Neuronal stem cell (in vitro differentiated cells): ENCODE measurements at regions not wholly inside any gene's neighbourhood (a gene's known extent, or its start where the extent isn't known, plus 50 kb on each side); places are given as distances from the start of the nearest gene placed in this dataset.

Experiments
- DNase-seq: peaks from one replicate; pipeline ENCODE4 v3.0.0-alpha.2; 2013; ENCODE audit warnings: low spot score
- H2AFZ ChIP-seq: one replicate; pipeline ENCODE4 v1.6.1; 2013; ENCODE audit warnings: mild to moderate bottlenecking, low read length, inconsistent platforms
- H2AK5ac ChIP-seq: 2 replicates; pipeline ENCODE4 v1.6.1; 2013; ENCODE audit warnings: low read depth, mild to moderate bottlenecking, inconsistent platforms, low read length, moderate library complexity, mixed read lengths
- H2BK120ac ChIP-seq: 2 replicates; pipeline ENCODE4 v1.6.1; 2013; ENCODE audit warnings: low read depth, mild to moderate bottlenecking, inconsistent platforms, low read length, moderate library complexity, mixed read lengths
- H2BK12ac ChIP-seq: one replicate; pipeline ENCODE4 v1.6.1; 2013; ENCODE audit warnings: low read length, inconsistent platforms
- H2BK15ac ChIP-seq: 2 replicates; pipeline ENCODE4 v1.6.1; 2013; ENCODE audit warnings: mild to moderate bottlenecking, low read length, inconsistent platforms, mixed read lengths
- H2BK5ac ChIP-seq: one replicate; pipeline ENCODE4 v1.6.1; 2013; ENCODE audit warnings: inconsistent platforms, mild to moderate bottlenecking, low read length, moderate library complexity
- H3K14ac ChIP-seq: one replicate; pipeline ENCODE4 v1.6.1; 2013; ENCODE audit warnings: low read length, inconsistent platforms
- H3K18ac ChIP-seq: 2 replicates; pipeline ENCODE4 v1.6.1; 2013; ENCODE audit warnings: low read length, inconsistent platforms
- H3K23ac ChIP-seq: 2 replicates; pipeline ENCODE4 v1.6.1; 2013; ENCODE audit warnings: low read depth, mild to moderate bottlenecking, mixed read lengths, low read length, inconsistent platforms; ENCODE audit not compliant: poor library complexity
- H3K27ac ChIP-seq: replicated peaks from 3 replicates; pipeline ENCODE4 v1.5.1; 2013; ENCODE audit warnings: low read length, inconsistent platforms
- H3K27me3 ChIP-seq, 3 experiments: 2 replicates each; pipeline ENCODE4 v1.6.1; 2013; ENCODE audit warnings: low read length in 3 of 3, mild to moderate bottlenecking in 2 of 3, inconsistent platforms in 1 of 3, low read depth in 1 of 3, mixed read lengths in 1 of 3, moderate library complexity in 1 of 3; ENCODE audit not compliant: control insufficient read depth in 3 of 3, insufficient read depth in 3 of 3
- H3K36me3 ChIP-seq, 2 donors: replicated peaks in 1 of 2; 2 replicates each; pipeline ENCODE4 v1.6.1; 2013; ENCODE audit warnings: low read length in 2 of 2; ENCODE audit not compliant: control insufficient read depth in 2 of 2, insufficient read depth in 2 of 2
- H3K4ac ChIP-seq: 2 replicates; pipeline ENCODE4 v1.6.1; 2013; ENCODE audit warnings: inconsistent platforms, mild to moderate bottlenecking, low read length, moderate library complexity
- H3K4me1 ChIP-seq, 2 donors: 1 replicate in 1 of 2; 2 replicates in 1 of 2; pipeline ENCODE4 v1.6.1; 2013; ENCODE audit warnings: low read length in 2 of 2, low read depth in 1 of 2; ENCODE audit not compliant: control insufficient read depth in 2 of 2, insufficient read depth in 1 of 2
- H3K4me2 ChIP-seq: one replicate; pipeline ENCODE4 v1.6.1; 2013; ENCODE audit warnings: mild to moderate bottlenecking, low read length, inconsistent platforms; ENCODE audit not compliant: insufficient read depth, poor library complexity, severe bottlenecking
- H3K4me3 ChIP-seq, 2 donors: 2 replicates each; pipeline ENCODE4 v1.5.1; 2013; ENCODE audit warnings: low read length in 2 of 2, mild to moderate bottlenecking in 2 of 2, inconsistent platforms in 1 of 2, moderate library complexity in 1 of 2
- H3K79me1 ChIP-seq: one replicate; pipeline ENCODE4 v1.6.1; 2013; ENCODE audit warnings: low read depth, mild to moderate bottlenecking, inconsistent platforms, low read length, moderate library complexity
- H3K9ac ChIP-seq: one replicate; pipeline ENCODE4 v1.6.1; 2013; ENCODE audit warnings: mild to moderate bottlenecking, low read depth, low read length, inconsistent platforms; ENCODE audit not compliant: poor library complexity
- H3K9me3 ChIP-seq, 2 donors: replicated peaks in 1 of 2; 2 replicates each; pipeline versions ENCODE3 to v1.6.1; 2013; ENCODE audit warnings: low read length in 2 of 2, mild to moderate bottlenecking in 2 of 2, inconsistent platforms in 1 of 2, low read depth in 1 of 2, mixed read lengths in 1 of 2, moderate library complexity in 1 of 2; ENCODE audit not compliant: control insufficient read depth in 2 of 2, insufficient read depth in 1 of 2
- H4K8ac ChIP-seq: one replicate; pipeline ENCODE4 v1.6.1; 2013; ENCODE audit warnings: low read depth, mild to moderate bottlenecking, inconsistent platforms, low read length, moderate library complexity
- H4K91ac ChIP-seq: one replicate; pipeline ENCODE4 v1.6.1; 2013; ENCODE audit warnings: low read length, low read depth, mild to moderate bottlenecking, inconsistent platforms; ENCODE audit not compliant: poor library complexity
- WGBS, 2 donors: extraction: QIAGEN DNeasy Blood & Tissue Kit; methylation state at CpG; one replicate each; pipeline ENCODE4 v1.1.7; 2013; ENCODE audit warnings: missing lambda C conversion rate in 2 of 2, mixed read lengths in 1 of 2; ENCODE audit not compliant: insufficient read length in 2 of 2, insufficient replicate concordance in 1 of 2; ENCODE audit errors: extremely low coverage in 2 of 2; 5-methylcytosine and 5-hydroxymethylcytosine counted together

DNA sequence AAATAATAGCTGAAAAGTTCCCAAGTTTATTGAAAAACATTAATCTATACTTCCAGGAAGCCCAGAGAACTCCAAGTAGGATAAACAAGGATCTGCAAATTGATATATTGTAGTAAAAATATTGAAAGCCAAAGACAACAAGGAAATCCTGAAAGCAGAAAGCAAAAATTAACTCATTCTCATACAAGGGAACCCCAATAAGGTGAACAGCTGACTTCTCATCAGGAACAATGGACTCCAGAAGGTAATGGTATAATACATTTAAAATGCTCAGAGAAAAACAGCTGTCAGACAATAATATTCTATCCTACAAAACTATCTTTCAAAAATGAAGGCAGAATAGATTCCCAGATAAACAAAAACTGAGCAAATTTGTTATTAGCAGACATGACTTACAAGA is 138.1 kb upstream of the BMP4 start:
- Histone ChIP-seq H3K4me2 (no peak overlapping the region), H3K18ac (no peak overlapping the region), H3K4me1 (no peaks in the 10 kb centered on the region), H3K27me3 (no peaks in the 10 kb centered on the region), H2BK15ac (no peak overlapping the region), H3K27ac (no peak overlapping the region), H4K91ac (no peak overlapping the region), H2BK12ac (no peak overlapping the region), H3K36me3 (no peaks in the 10 kb centered on the region), H3K4me3 (no peak overlapping the region), H2AK5ac (no peak overlapping the region), H3K9me3 (peaks cover 3 to 4% of the 10 kb centered on the region in 2 donors), H2BK120ac (no peak overlapping the region), H3K9ac (no peak overlapping the region), H3K4ac (no peak overlapping the region), H3K23ac (no peak overlapping the region), H3K14ac (no peak overlapping the region), H3K79me1 (no peaks in the 10 kb centered on the region), H4K8ac (no peak overlapping the region), H2AFZ (no peak overlapping the region), H2BK5ac (no peak overlapping the region)
- no peak for DNase-seq

DNA sequence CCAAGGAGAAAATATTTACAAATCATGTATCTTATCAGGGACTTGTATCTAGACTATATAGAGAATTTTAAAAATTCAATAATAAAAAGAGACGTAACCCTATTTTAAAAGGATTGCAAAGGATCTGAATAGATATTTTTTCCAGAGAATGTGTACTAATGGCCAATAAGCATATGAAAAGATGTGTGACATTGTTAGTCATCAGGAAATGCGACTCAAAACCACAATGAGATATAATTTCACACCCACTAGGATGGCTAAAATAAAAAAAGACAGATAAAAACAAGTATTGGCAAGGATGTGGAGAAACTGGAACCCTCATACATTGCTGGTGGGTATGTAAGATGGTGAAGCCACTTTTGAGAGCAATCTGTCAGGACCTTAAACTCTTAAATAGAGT is 141.9 kb upstream of the BMP4 start:
- DNase-seq, result no peak
- H2BK15ac ChIP-seq, result no peak overlapping the region
- H3K18ac ChIP-seq, result no peak overlapping the region
- H3K36me3 ChIP-seq, result no peaks in the 10 kb centered on the region
- no peak overlapping the region for H4K8ac ChIP-seq
- no peak overlapping the region for H2AK5ac ChIP-seq
- H3K27me3 ChIP-seq, result no peaks in the 10 kb centered on the region
- no peak overlapping the region for H3K9ac ChIP-seq
- H2BK12ac ChIP-seq, result no peak overlapping the region
- H4K91ac ChIP-seq, result no peak overlapping the region
- peaks cover 0 to 3% of the 10 kb centered on the region in 2 donors for H3K9me3 ChIP-seq
- H3K4me1 ChIP-seq, result no peaks in the 10 kb centered on the region
- no CpG with 5 or more reads among the region's 2 CpGs for WGBS, 2 donors
- no peak overlapping the region for H3K4me2 ChIP-seq
- H3K23ac ChIP-seq, result no peak overlapping the region
- H3K79me1 ChIP-seq, result no peaks in the 10 kb centered on the region
- H2BK120ac ChIP-seq, result no peak overlapping the region
- no peak overlapping the region for H3K4me3 ChIP-seq
- H3K4ac ChIP-seq, result no peak overlapping the region
- no peak overlapping the region for H3K27ac ChIP-seq
- H3K14ac ChIP-seq, result no peak overlapping the region
- no peak overlapping the region for H2BK5ac ChIP-seq
- H2AFZ ChIP-seq, result no peak overlapping the region

GRCh38 chr14:54102051-54102456 is 145.4 kb upstream of the BMP4 start:
- no peak overlapping the region for H3K4me3 ChIP-seq
- no peaks in the 10 kb centered on the region for H3K79me1 ChIP-seq
- no peak overlapping the region for H2BK5ac ChIP-seq
- no peak overlapping the region for H4K91ac ChIP-seq
- WGBS, 2 donors, result no CpG with 5 or more reads among the region's 4 CpGs
- H2BK12ac ChIP-seq, result no peak overlapping the region
- no peak overlapping the region for H3K27ac ChIP-seq
- no peak for DNase-seq
- H3K36me3 ChIP-seq, result no peaks in the 10 kb centered on the region
- H3K23ac ChIP-seq, result no peak overlapping the region
- H3K4me2 ChIP-seq, result no peak overlapping the region
- no peak overlapping the region for H2AK5ac ChIP-seq
- no peak overlapping the region for H3K14ac ChIP-seq
- no peak overlapping the region for H3K4ac ChIP-seq
- no peak overlapping the region for H3K18ac ChIP-seq
- no peak overlapping the region for H4K8ac ChIP-seq
- no peaks in the 10 kb centered on the region for H3K27me3 ChIP-seq
- no peaks in the 10 kb centered on the region for H3K9me3 ChIP-seq
- no peak overlapping the region for H2BK120ac ChIP-seq
- H2BK15ac ChIP-seq, result no peak overlapping the region
- H3K4me1 ChIP-seq, result peaks cover 0 to 3% of the 10 kb centered on the region in 2 donors
- no peak overlapping the region for H2AFZ ChIP-seq
- H3K9ac ChIP-seq, result no peak overlapping the region

DNA sequence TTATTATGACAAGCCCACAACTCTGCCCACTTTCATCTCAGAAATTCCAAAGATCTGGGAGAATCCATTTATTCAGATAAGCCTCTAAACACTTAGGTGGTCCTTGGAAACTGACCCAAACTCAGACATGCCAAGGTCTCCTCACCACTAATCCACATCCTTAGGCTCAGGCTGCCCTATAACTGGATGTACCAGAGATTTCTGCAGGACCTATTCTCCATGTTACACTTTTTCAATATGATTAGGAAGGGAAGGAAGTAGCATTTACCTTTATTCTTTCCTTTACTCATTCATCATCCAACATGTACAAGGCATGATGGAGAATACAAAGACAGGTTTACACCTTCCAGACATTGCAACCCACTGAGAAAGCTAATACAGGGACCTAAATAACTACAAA is 145.9 kb upstream of the BMP4 start:
- H4K8ac ChIP-seq, result no peak overlapping the region
- no peak overlapping the region for H3K4me2 ChIP-seq
- no peak overlapping the region for H2BK15ac ChIP-seq
- no peak overlapping the region for H2BK120ac ChIP-seq
- H3K23ac ChIP-seq, result no peak overlapping the region
- H3K4me3 ChIP-seq, result no peak overlapping the region
- no peak overlapping the region for H3K14ac ChIP-seq
- no peaks in the 10 kb centered on the region for H3K36me3 ChIP-seq
- H2AK5ac ChIP-seq, result no peak overlapping the region
- no peak overlapping the region for H2BK12ac ChIP-seq
- no peak overlapping the region for H3K9ac ChIP-seq
- no peaks in the 10 kb centered on the region for H3K79me1 ChIP-seq
- peaks cover 0 to 3% of the 10 kb centered on the region in 2 donors for H3K4me1 ChIP-seq
- no peak overlapping the region for H2BK5ac ChIP-seq
- no peak overlapping the region for H4K91ac ChIP-seq
- no peak overlapping the region for H3K27ac ChIP-seq
- no peaks in the 10 kb centered on the region for H3K9me3 ChIP-seq
- no peaks in the 10 kb centered on the region for H3K27me3 ChIP-seq
- no peak overlapping the region for H3K18ac ChIP-seq
- no peak overlapping the region for H2AFZ ChIP-seq
- DNase-seq, result no peak
- no peak overlapping the region for H3K4ac ChIP-seq
